BLaER1 (cell line): ENCODE measurements at regions not wholly inside any gene's neighbourhood (a gene's known extent, or its start where the extent isn't known, plus 50 kb on each side); places are given as distances from the start of the nearest gene placed in this dataset.
"Not testable (repeated sequence)": the region's sequence is repeated elsewhere in the genome, so short reads cannot be mapped to it uniquely, and the experiment has no call there.

ENCODE experiments used
- H3K27ac ChIP-seq: shearing (Covaris generic); formaldehyde crosslinking; 2 replicates; pipeline ENCODE4 v1.8.1; 2022
- H3K27me3 ChIP-seq: shearing (Covaris generic); formaldehyde crosslinking; 2 replicates; pipeline ENCODE4 v1.8.1; 2022
- H3K36me3 ChIP-seq: shearing (Covaris generic); formaldehyde crosslinking; 2 replicates; pipeline ENCODE4 v1.8.1; 2022
- H3K4me1 ChIP-seq: shearing (Covaris generic); formaldehyde crosslinking; 2 replicates; pipeline ENCODE4 v1.8.1; 2022
- H3K4me2 ChIP-seq: shearing (Covaris generic); formaldehyde crosslinking; 2 replicates; pipeline ENCODE4 v1.8.1; 2022
- H3K4me3 ChIP-seq: shearing (Covaris generic); formaldehyde crosslinking; 2 replicates; pipeline ENCODE4 v1.8.1; 2022
- H3K9ac ChIP-seq: shearing (Covaris generic); formaldehyde crosslinking; 2 replicates; pipeline ENCODE4 v1.8.1; 2022
- H3K9me3 ChIP-seq: shearing (Covaris generic); formaldehyde crosslinking; 2 replicates; pipeline ENCODE4 v1.8.1; 2022
- H4K20me1 ChIP-seq: shearing (Covaris generic); formaldehyde crosslinking; 2 replicates; pipeline ENCODE4 v1.8.1; 2022
- Cebpa-rat ChIP-seq: shearing (Covaris generic); IDR thresholded peaks from 2 replicates; pipeline ENCODE4 v1.8.1; 2022

DNA sequence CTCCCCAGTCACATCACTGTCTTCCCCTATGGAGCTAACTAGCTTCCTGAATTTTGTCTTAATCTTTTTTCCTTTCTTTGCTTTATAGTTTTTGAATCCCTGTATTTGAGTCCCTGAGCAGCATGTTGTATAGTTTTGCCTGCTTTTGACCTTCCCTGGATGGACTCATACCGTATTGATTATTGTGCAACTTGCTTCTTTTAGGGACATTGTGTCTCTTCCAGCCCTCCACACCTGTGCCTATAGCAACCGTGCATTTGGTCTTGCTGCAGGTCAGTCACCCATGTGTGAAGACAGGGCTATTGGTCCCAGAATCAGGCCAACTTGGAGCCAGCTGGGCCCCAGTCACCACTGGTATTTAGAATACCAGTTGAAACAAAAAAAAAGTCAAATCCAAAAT is 158.9 kb upstream of the ADCY1 start:
- Histone ChIP-seq H3K4me3 (no peak overlapping the region), H3K4me1 (peaks cover 2% of the 10 kb centered on the region; the same call in 1 of the 2 replicates), H3K36me3 (0 out of 2 replicates have a peak, but pooled peaks cover 6% of the 10 kb centered on the region), H3K27me3 (no peaks in the 10 kb centered on the region), H4K20me1 (no peaks in the 10 kb centered on the region), H3K27ac (no peak overlapping the region), H3K9me3 (peaks cover 35% of the 10 kb centered on the region), H3K9ac (no peak overlapping the region), H3K4me2 (no peak overlapping the region)
- TF ChIP-seq Cebpa-rat = no peak

DNA sequence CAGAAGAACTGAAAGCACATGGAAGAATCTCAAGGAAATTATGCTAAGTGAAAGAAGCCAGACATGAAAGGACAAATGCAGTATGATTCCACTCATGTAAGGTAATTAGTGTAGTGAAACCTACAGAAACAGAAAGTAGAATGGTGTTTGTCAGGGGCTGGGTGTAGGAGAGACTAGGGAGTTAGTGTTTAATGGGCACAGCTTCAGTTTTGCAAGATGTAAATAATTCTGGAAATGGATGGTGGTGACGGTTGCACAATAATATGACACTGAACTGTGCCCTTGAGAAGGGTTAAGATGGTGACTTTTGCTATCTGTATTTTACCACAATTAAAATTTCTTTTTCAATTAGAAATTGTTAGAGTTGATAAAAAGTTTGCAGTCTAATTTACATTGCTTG is 157.3 kb upstream of the ADCY1 start:
- no peak overlapping the region for H3K9ac ChIP-seq
- H3K4me2 ChIP-seq = no peak overlapping the region
- no peak for TF ChIP-seq Cebpa-rat
- H3K4me1 ChIP-seq = peaks cover 18% of the 10 kb centered on the region
- H3K27me3 ChIP-seq = no peaks in the 10 kb centered on the region
- no peak overlapping the region for H3K4me3 ChIP-seq
- H3K27ac ChIP-seq = no peak overlapping the region
- peaks cover 19% of the 10 kb centered on the region for H3K9me3 ChIP-seq
- H4K20me1 ChIP-seq = no peaks in the 10 kb centered on the region
- H3K36me3 ChIP-seq = no peaks in the 10 kb centered on the region

- peaks cover 22% of the 10 kb centered on the region for H3K4me1 ChIP-seq
- no peak overlapping the region for H3K27ac ChIP-seq
- H3K4me3 ChIP-seq = no peak overlapping the region
- peaks cover 15% of the 10 kb centered on the region for H3K9me3 ChIP-seq
- no peak overlapping the region for H3K4me2 ChIP-seq
- TF ChIP-seq Cebpa-rat = no peak
- no peaks in the 10 kb centered on the region for H3K36me3 ChIP-seq
- H3K27me3 ChIP-seq = no peaks in the 10 kb centered on the region
- no peaks in the 10 kb centered on the region for H4K20me1 ChIP-seq
- H3K9ac ChIP-seq = no peak overlapping the region
These were observed 156.9 kb upstream of the ADCY1 start for GRCh38 chr7:45417268-45417667.

DNA sequence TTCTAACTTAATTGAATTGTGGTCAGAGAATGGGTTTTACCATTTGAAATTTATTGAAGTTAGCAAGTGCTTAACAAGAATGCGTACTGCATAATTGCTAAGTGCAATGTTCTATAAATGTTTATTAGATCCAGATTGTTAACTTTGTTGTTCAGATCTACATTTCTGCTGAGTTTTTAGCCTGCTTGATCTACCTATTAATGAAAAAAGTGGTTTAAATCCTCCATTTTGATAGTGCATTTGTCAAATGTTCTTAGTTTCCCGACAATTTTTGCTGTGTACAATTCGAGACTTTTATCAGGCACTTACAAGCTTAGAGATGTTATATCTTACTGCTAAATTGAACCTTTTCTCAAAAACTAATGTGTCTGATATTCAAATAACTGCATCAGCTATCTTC is 156.4 kb upstream of the ADCY1 start:
- no peak for TF ChIP-seq Cebpa-rat
- H3K27me3 ChIP-seq = no peaks in the 10 kb centered on the region
- H3K9me3 ChIP-seq = peaks cover 11% of the 10 kb centered on the region
- H4K20me1 ChIP-seq = no peaks in the 10 kb centered on the region
- no peak overlapping the region for H3K9ac ChIP-seq
- H3K4me2 ChIP-seq = no peak overlapping the region
- no peak overlapping the region for H3K27ac ChIP-seq
- no peak overlapping the region for H3K4me3 ChIP-seq
- peaks cover 27% of the 10 kb centered on the region for H3K4me1 ChIP-seq
- H3K36me3 ChIP-seq = no peaks in the 10 kb centered on the region

- Histone ChIP-seq H3K27me3 (no peaks in the 10 kb centered on the region), H4K20me1 (no peaks in the 10 kb centered on the region), H3K4me3 (no peak overlapping the region), H3K36me3 (no peaks in the 10 kb centered on the region), H3K9me3 (peaks cover 13% of the 10 kb centered on the region; the same call in 1 of the 2 replicates), H3K4me1 (peaks cover 31% of the 10 kb centered on the region), H3K4me2 (peak overlapping the region; percentile 62), H3K9ac (no peak overlapping the region), H3K27ac (peak overlapping the region; percentile 48; the same call in 1 of the 2 replicates)
- no peak for TF ChIP-seq Cebpa-rat
These were observed 153.2 kb upstream of the ADCY1 start for GRCh38 chr7:45420843-45421495.

- 0 out of 2 replicates have a peak overlapping the region, but pooled peaks have one; percentile 5 for H3K9ac ChIP-seq
- H3K36me3 ChIP-seq = no peaks in the 10 kb centered on the region
- H3K4me2 ChIP-seq = peak overlapping the region; percentile 62
- H3K27ac ChIP-seq = peak overlapping the region; percentile 48; the same call in 1 of the 2 replicates
- H3K27me3 ChIP-seq = no peaks in the 10 kb centered on the region
- no peaks in the 10 kb centered on the region for H4K20me1 ChIP-seq
- H3K4me3 ChIP-seq = peak overlapping the region; percentile 34; the same call in 1 of the 2 replicates
- no peak for TF ChIP-seq Cebpa-rat
- H3K9me3 ChIP-seq = peaks cover 13% of the 10 kb centered on the region; the same call in 1 of the 2 replicates
- H3K4me1 ChIP-seq = peaks cover 31% of the 10 kb centered on the region
These were observed 152.4 kb upstream of the ADCY1 start for GRCh38 chr7:45421806-45422205.

GRCh38 chr7:45430397-45430796 is 143.8 kb upstream of the ADCY1 start:
- Histone ChIP-seq H3K9me3 (peaks cover 39% of the 10 kb centered on the region), H4K20me1 (no peaks in the 10 kb centered on the region), H3K4me1 (peaks cover 8% of the 10 kb centered on the region)

DNA sequence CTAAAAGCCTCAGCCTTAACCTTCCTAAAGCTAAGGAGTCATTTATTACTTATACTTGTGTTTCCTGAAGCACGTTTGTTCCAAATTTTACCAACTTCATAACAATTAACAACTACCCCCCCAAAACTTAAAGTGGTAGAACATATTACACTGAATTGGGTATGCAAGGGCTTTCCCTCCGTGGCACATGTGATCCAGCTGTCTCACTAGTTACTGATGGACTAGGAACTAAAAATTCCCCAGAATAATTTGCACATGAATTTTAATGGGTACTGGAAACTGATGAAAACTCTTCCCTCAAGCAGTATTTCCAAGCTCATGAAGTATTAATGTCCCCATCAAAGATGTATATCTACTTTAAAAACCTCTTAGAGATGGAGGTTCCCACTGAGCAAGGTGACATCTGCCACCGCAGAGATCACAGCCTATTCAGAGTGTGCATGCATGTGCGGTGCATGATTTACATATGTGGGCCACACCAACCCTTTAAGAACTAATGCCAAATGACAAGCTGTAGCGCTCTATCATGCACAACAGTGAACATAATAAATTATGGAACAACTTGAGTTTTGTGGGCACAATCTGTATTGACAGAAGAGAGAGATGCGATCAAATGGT is 139.9 kb upstream of the ADCY1 start:
- no peak overlapping the region for H3K27ac ChIP-seq
- peaks cover 18% of the 10 kb centered on the region for H3K4me1 ChIP-seq
- H3K27me3 ChIP-seq = no peaks in the 10 kb centered on the region
- no peak overlapping the region for H3K4me3 ChIP-seq
- H4K20me1 ChIP-seq = no peaks in the 10 kb centered on the region
- no peak for TF ChIP-seq Cebpa-rat
- H3K9ac ChIP-seq = no peak overlapping the region
- H3K4me2 ChIP-seq = no peak overlapping the region
- H3K9me3 ChIP-seq = peaks cover 70% of the 10 kb centered on the region
- H3K36me3 ChIP-seq = no peaks in the 10 kb centered on the region

More at GRCh38 chr7:45430397-45430796, 143.8 kb upstream of the ADCY1 start:
- no peak for TF ChIP-seq Cebpa-rat
- no peak overlapping the region for H3K9ac ChIP-seq
- H3K4me3 ChIP-seq = no peak overlapping the region
- H3K27me3 ChIP-seq = no peaks in the 10 kb centered on the region
- no peak overlapping the region for H3K27ac ChIP-seq
- no peaks in the 10 kb centered on the region for H3K36me3 ChIP-seq
- no peak overlapping the region for H3K4me2 ChIP-seq

- Histone ChIP-seq H4K20me1 (no peaks in the 10 kb centered on the region), H3K27ac (no peak overlapping the region), H3K4me2 (peak overlapping the region; percentile 18; the same call in 1 of the 2 replicates), H3K36me3 (no peaks in the 10 kb centered on the region), H3K9ac (no peak overlapping the region), H3K9me3 (peaks cover 78% of the 10 kb centered on the region), H3K4me3 (no peak overlapping the region), H3K27me3 (no peaks in the 10 kb centered on the region), H3K4me1 (peaks cover 18% of the 10 kb centered on the region)
- no peak for TF ChIP-seq Cebpa-rat
These were observed 139.0 kb upstream of the ADCY1 start for GRCh38 chr7:45435131-45435530.

DNA sequence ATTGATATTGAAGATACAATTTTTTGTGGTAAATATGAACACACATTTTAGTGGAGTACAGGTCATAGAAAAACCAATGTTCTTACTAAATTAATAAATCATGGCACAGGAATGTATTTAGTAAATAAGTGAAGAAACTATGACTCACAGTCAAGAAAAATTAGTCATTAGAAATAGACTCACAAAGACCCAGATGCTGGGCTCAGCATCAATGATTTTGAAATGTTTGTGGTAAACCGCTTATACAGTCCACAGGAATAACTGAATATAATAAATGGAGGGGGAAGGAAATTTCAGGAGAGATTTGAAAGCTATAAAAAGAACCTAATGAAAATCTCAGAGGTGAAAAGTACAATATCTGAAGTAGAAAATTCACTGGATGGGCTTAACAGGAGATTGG is 138.3 kb upstream of the ADCY1 start:
- no peak overlapping the region for H3K4me3 ChIP-seq
- peak overlapping the region; percentile 5; the same call in 1 of the 2 replicates for H3K4me2 ChIP-seq
- no peak for TF ChIP-seq Cebpa-rat
- no peak overlapping the region for H3K9ac ChIP-seq
- no peaks in the 10 kb centered on the region for H3K36me3 ChIP-seq
- no peaks in the 10 kb centered on the region for H3K27me3 ChIP-seq
- H3K27ac ChIP-seq = no peak overlapping the region; the same call in 1 of the 2 replicates
- no peaks in the 10 kb centered on the region for H4K20me1 ChIP-seq
- H3K9me3 ChIP-seq = peaks cover 77% of the 10 kb centered on the region
- H3K4me1 ChIP-seq = peaks cover 18% of the 10 kb centered on the region

GRCh38 chr7:45440776-45441175 is 133.4 kb upstream of the ADCY1 start:
- not testable (repeated sequence) for H3K4me3 ChIP-seq, H3K9ac ChIP-seq
- H3K9me3 ChIP-seq = peaks cover 40% of the 10 kb centered on the region

More at GRCh38 chr7:45440776-45441175, 133.4 kb upstream of the ADCY1 start:
- H3K36me3 ChIP-seq, H3K4me1 ChIP-seq, H3K27ac ChIP-seq, H3K27me3 ChIP-seq, H3K4me2 ChIP-seq, H4K20me1 ChIP-seq: not testable (repeated sequence)
